ENCODE measurements at regions not wholly inside any gene's neighbourhood (a gene's known extent, or its start where the extent isn't known, plus 50 kb on each side); places are given as distances from the start of the nearest gene placed in this dataset.

DNA sequence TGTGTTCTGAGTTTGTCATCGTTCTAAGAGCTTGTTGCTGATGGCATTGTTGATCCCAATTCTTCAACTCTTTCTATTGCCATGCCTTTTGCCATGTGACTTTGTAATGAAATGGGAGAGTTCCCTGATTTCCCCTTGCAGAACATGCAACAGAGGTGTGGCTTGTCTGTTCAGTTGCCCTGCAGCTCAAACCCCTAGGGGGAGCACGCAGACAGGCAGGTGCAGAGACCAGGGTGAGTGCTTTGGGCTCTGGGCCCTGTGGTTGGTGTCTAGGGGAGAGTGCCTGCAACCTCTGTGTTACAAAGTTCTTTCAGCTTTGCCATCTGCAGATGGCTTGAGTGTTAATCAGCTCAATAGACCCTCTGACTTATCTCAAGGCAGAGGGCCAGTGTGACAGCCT, 332.7 kb downstream of the MID1IP1 start:
- H3K36me3 ChIP-seq (ENCODE audit: control insufficient read depth, insufficient read depth, low read length), result no peaks in the 10 kb centered on the region
- H3K27me3 ChIP-seq (ENCODE audit: control insufficient read depth, insufficient read depth, low read length), result no peaks in the 10 kb centered on the region
- DNase-seq (ENCODE audit: low read depth), result no peak
- FAIRE-seq, result peak; percentile 28
- TF ChIP-seq, protein P1, sequence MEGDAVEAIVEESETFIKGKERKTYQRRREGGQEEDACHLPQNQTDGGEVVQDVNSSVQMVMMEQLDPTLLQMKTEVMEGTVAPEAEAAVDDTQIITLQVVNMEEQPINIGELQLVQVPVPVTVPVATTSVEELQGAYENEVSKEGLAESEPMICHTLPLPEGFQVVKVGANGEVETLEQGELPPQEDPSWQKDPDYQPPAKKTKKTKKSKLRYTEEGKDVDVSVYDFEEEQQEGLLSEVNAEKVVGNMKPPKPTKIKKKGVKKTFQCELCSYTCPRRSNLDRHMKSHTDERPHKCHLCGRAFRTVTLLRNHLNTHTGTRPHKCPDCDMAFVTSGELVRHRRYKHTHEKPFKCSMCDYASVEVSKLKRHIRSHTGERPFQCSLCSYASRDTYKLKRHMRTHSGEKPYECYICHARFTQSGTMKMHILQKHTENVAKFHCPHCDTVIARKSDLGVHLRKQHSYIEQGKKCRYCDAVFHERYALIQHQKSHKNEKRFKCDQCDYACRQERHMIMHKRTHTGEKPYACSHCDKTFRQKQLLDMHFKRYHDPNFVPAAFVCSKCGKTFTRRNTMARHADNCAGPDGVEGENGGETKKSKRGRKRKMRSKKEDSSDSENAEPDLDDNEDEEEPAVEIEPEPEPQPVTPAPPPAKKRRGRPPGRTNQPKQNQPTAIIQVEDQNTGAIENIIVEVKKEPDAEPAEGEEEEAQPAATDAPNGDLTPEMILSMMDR (IDR thresholded peaks at IDR 0.05; ENCODE audit: insufficient read depth, low read length, severe bottlenecking), result no peak
- H3K4me3 ChIP-seq (ENCODE audit: low read depth, low read length), result no peak overlapping the region

- TF ChIP-seq, protein P1 (IDR thresholded peaks at IDR 0.05; ENCODE audit: insufficient read depth, low read length, severe bottlenecking), result no peak
- DNase-seq (ENCODE audit: low read depth), result no peak
- no peaks in the 10 kb centered on the region for H3K36me3 ChIP-seq (ENCODE audit: control insufficient read depth, insufficient read depth, low read length)
- H3K4me3 ChIP-seq (ENCODE audit: low read depth, low read length), result no peak overlapping the region
- no peak for FAIRE-seq
- no peaks in the 10 kb centered on the region for H3K27me3 ChIP-seq (ENCODE audit: control insufficient read depth, insufficient read depth, low read length)
Observed at GRCh38 chrX:39137363-39137954, 336.2 kb downstream of the MID1IP1 start.

DNA sequence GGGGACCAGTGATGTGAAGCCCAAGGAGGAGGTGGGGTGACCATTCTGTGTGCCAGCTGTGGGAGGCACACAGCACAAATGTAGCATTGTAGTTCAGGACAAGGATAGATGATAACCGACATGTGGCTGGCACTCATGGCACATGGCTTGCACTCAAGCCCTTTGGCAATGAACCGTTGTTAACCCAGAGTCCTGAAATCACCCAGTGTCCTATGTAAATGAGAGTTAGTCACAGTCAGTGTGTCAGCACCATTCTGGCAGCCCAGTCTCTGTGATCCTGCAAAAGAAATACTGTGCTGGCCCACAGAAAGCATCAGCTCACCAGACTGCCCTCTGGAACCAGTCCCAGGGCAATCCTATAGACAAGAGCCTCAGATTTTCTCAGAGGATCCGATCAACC, 339.3 kb downstream of the MID1IP1 start:
- no peak for DNase-seq (ENCODE audit: low read depth)
- no peak for FAIRE-seq
- H3K36me3 ChIP-seq (ENCODE audit: control insufficient read depth, insufficient read depth, low read length), result no peaks in the 10 kb centered on the region
- H3K4me3 ChIP-seq (ENCODE audit: low read depth, low read length), result no peak overlapping the region
- H3K27me3 ChIP-seq (ENCODE audit: control insufficient read depth, insufficient read depth, low read length), result no peaks in the 10 kb centered on the region
- TF ChIP-seq, protein P1 (IDR thresholded peaks at IDR 0.05; ENCODE audit: insufficient read depth, low read length, severe bottlenecking), result no peak

- Histone ChIP-seq H3K36me3 (ENCODE audit: control insufficient read depth, insufficient read depth, low read length) (no peaks in the 10 kb centered on the region), H3K27me3 (ENCODE audit: control insufficient read depth, insufficient read depth, low read length) (no peaks in the 10 kb centered on the region), H3K4me3 (ENCODE audit: low read depth, low read length) (no peak overlapping the region)
- TF ChIP-seq, protein P1 (IDR thresholded peaks at IDR 0.05; ENCODE audit: insufficient read depth, low read length, severe bottlenecking), result no peak
- DNase-seq (ENCODE audit: low read depth) (peak; percentile 23), FAIRE-seq (no peak)
Observed at GRCh38 chrX:39144323-39144722, 343.1 kb downstream of the MID1IP1 start.

- no peak for DNase-seq (ENCODE audit: low read depth)
- no peaks in the 10 kb centered on the region for H3K36me3 ChIP-seq (ENCODE audit: control insufficient read depth, insufficient read depth, low read length)
- H3K4me3 ChIP-seq (ENCODE audit: low read depth, low read length), result no peak overlapping the region
- H3K27me3 ChIP-seq (ENCODE audit: control insufficient read depth, insufficient read depth, low read length), result no peaks in the 10 kb centered on the region
- FAIRE-seq, result peak; percentile 13
- TF ChIP-seq, protein P1 (IDR thresholded peaks at IDR 0.05; ENCODE audit: insufficient read depth, low read length, severe bottlenecking), result no peak
Observed at GRCh38 chrX:39144956-39145355, 343.7 kb downstream of the MID1IP1 start.

DNA sequence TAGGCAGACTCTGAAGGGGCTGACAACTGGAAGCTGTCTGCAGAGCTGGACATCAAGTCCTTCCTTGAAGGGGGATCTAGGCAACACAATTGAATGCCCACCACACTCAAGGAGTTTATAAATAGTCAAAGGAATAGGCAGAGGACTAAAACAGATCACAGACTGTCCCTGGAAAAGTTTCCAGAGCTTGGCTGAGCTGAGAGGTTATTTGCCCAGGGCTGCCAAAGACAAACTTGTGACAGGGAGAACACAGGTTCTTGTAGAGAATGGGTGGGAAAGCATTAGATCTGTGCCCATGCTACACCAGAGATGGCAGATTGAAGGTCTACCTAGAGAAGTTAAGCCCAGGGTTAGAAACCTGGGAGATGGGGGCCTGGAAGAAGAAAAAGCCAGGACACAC, 344.6 kb downstream of the MID1IP1 start:
- TF ChIP-seq, protein P1 (IDR thresholded peaks at IDR 0.05; ENCODE audit: insufficient read depth, low read length, severe bottlenecking), result no peak
- Histone ChIP-seq H3K4me3 (ENCODE audit: low read depth, low read length) (no peak overlapping the region), H3K27me3 (ENCODE audit: control insufficient read depth, insufficient read depth, low read length) (no peaks in the 10 kb centered on the region), H3K36me3 (ENCODE audit: control insufficient read depth, insufficient read depth, low read length) (no peaks in the 10 kb centered on the region)
- no peak for FAIRE-seq
- DNase-seq (ENCODE audit: low read depth), result no peak
